Mucosa of descending colon (tissue), 3 donors: ENCODE measurements at regions not wholly inside any gene's neighbourhood (a gene's known extent, or its start where the extent isn't known, plus 50 kb on each side); places are given as distances from the start of the nearest gene placed in this dataset.

ENCODE experiments used
- ATAC-seq: fragments of 200-7000 bp; cut with Tn5 transposase; one replicate; pipeline ENCODE4 v1.9.1; 2020; ENCODE audit warnings: mild to moderate bottlenecking, moderate library complexity
- DNase-seq, 3 donors: peaks; one replicate each; pipeline ENCODE4 v3.0.0-alpha.2; 2020
- H3K36me3 ChIP-seq: fragments of 200-600 bp; one replicate; pipeline ENCODE4 v1.8.0; 2021; ENCODE audit warnings: low read depth, mild to moderate bottlenecking
- H3K4me1 ChIP-seq: fragments of 200-600 bp; one replicate; pipeline ENCODE4 v1.8.0; 2021; ENCODE audit warnings: low read depth, mild to moderate bottlenecking
- H3K4me3 ChIP-seq: fragments of 200-600 bp; one replicate; pipeline ENCODE4 v1.8.0; 2021; ENCODE audit warnings: mild to moderate bottlenecking
- H3K9me3 ChIP-seq: fragments of 200-600 bp; one replicate; pipeline ENCODE4 v1.8.0; 2021; ENCODE audit warnings: mild to moderate bottlenecking
- CTCF ChIP-seq: fragments of 200-600 bp; IDR thresholded peaks from one replicate; pipeline ENCODE4 v1.8.0; 2022; ENCODE audit warnings: antibody characterized with exemption, mild to moderate bottlenecking
- intact Hi-C, 2 donors: fragments of 100-400 bp; cut with DNase I in 1 of 2; cut with micrococcal nuclease in 1 of 2; formaldehyde crosslinking; loops; one replicate each; pipeline versions ENCODE4 v1.11.0 to v1.11.1; 2022; cut with DNase I, micrococcal nuclease
- donor health status: DM: no; HTN: no; CAD: no; lungs with moderate emphysema.
- donor health status: DM: no; HTN: no; CAD: no.
- donor health status: DM: no; HTN: yes; CAD: no.

GRCh38 chr10:29851241-29851640 lies 208.1 kb downstream of the JCAD start:
- intact Hi-C loops, result no loop called here
- DNase-seq, result no peak
- Histone ChIP-seq H3K36me3 (no peaks in the 10 kb centered on the region), H3K4me3 (no peak overlapping the region), H3K9me3 (no peaks in the 10 kb centered on the region), H3K4me1 (no peaks in the 10 kb centered on the region)
- no peak for TF ChIP-seq CTCF
- no peak for ATAC-seq

- ATAC-seq (no peak), DNase-seq (no peak)
- Histone ChIP-seq H3K4me1 (no peaks in the 10 kb centered on the region), H3K4me3 (no peak overlapping the region), H3K36me3 (no peaks in the 10 kb centered on the region), H3K9me3 (no peaks in the 10 kb centered on the region)
- TF ChIP-seq CTCF, result no peak
- intact Hi-C loops, result no loop called here
Observed at GRCh38 chr10:29850371-29850770, 209.0 kb downstream of the JCAD start.

- TF ChIP-seq CTCF, result no peak
- Histone ChIP-seq H3K36me3 (no peaks in the 10 kb centered on the region), H3K4me1 (no peaks in the 10 kb centered on the region), H3K4me3 (no peak overlapping the region), H3K9me3 (no peaks in the 10 kb centered on the region)
- DNase-seq (no peak), ATAC-seq (no peak)
- intact Hi-C loops, result no loop called here
Observed at GRCh38 chr10:29849886-29850285, 209.5 kb downstream of the JCAD start.

DNA sequence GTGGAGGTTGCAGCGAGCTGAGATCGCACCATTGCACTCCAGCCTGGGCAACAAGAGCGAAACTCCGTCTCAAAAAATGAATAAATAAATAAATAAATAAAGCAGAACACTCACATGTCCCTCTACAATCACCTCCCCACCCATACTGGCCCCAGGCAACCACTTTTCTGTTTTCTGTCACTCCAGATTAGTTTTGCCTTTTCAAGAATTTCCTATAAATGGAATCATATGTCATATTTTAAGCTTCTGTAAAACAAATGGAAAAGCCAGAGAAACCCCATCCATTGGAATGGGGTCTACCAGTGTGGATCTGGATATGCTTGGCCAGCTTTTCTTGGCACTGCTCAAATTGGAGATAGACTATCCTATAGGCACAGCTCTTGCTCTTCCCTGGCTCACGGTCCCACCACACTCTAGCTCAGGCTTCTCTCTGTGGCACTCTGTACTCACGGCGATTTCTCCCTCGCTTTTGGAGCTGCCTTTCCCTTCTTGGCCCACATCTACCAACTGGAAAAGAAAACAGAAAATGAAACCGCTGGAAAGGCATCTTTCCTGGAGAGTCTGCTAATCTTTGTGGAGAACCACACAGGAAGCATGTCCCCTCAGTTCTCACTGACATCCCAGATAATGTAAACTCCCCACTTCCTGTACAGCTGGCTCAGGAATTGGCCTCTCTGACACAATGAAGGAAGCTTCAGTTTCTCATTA lies 210.1 kb downstream of the JCAD start:
- ATAC-seq (peak; percentile 56), DNase-seq (peak in 1 of 3 donors; percentile 26)
- intact Hi-C loops, result no loop called here
- Histone ChIP-seq H3K4me3 (no peak overlapping the region), H3K36me3 (no peaks in the 10 kb centered on the region), H3K9me3 (no peaks in the 10 kb centered on the region), H3K4me1 (no peaks in the 10 kb centered on the region)
- no peak for TF ChIP-seq CTCF

DNA sequence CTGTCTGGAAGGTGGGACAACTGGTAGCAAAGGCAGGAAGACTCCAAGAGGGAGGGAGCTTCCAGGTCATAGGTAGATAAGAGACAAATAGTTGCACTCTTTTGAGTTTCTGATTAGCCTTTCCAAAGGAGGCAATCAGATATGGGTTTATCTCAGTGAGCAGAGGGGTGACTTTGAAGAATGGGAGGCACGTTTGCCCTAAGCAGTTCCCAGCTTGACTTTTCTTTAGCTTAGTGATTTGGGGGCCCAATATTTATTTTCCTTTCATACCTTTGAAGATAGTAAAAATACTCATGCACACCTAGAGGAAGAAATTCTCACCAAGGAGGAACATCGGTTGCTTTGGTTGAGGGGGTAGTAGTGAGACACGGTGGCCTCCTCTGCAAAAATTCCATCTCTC lies 212.1 kb upstream of the SVIL start:
- DNase-seq (no peak), ATAC-seq (no peak)
- intact Hi-C loops, result no loop called here
- H3K4me3 ChIP-seq, result no peak overlapping the region
- no peaks in the 10 kb centered on the region for H3K36me3 ChIP-seq
- no peaks in the 10 kb centered on the region for H3K9me3 ChIP-seq
- no peaks in the 10 kb centered on the region for H3K4me1 ChIP-seq
- TF ChIP-seq CTCF, result no peak

- no peak for TF ChIP-seq CTCF
- DNase-seq (no peak), ATAC-seq (no peak)
- intact Hi-C loops, result no loop called here
- no peaks in the 10 kb centered on the region for H3K36me3 ChIP-seq
- no peak overlapping the region for H3K4me3 ChIP-seq
- no peaks in the 10 kb centered on the region for H3K4me1 ChIP-seq
- H3K9me3 ChIP-seq, result no peaks in the 10 kb centered on the region
Observed at GRCh38 chr10:29845166-29845565, 210.4 kb upstream of the SVIL start.
